ENCODE measurements at regions not wholly inside any gene's neighbourhood (a gene's known extent, or its start where the extent isn't known, plus 50 kb on each side); places are given as distances from the start of the nearest gene placed in this dataset.

- 89% methylated on average over 13 of the region's 13 CpGs for WGBS
- TF ChIP-seq CTCF (IDR thresholded peaks at IDR 0.05; ENCODE audit: low read depth, low read length, missing input control) = no peak
- no peak for TF ChIP-seq FOXA2 (IDR thresholded peaks at IDR 0.05)
- TF ChIP-seq FOXA1 (IDR thresholded peaks at IDR 0.05) = no peak
- TF ChIP-seq REST (IDR thresholded peaks at IDR 0.05) = no peak
- no peak for TF ChIP-seq SP1 (IDR thresholded peaks at IDR 0.05)
- no peak for TF ChIP-seq RXRA (IDR thresholded peaks at IDR 0.05)
- TF ChIP-seq MAX (IDR thresholded peaks at IDR 0.05) = no peak
- no peak for TF ChIP-seq TAF1 (conservative IDR thresholded peaks at IDR 0.05)
- no peak for TF ChIP-seq ATF3 (IDR thresholded peaks at IDR 0.05)
- TF ChIP-seq EGR1 (IDR thresholded peaks at IDR 0.05; ENCODE audit: low read depth in 2 of 2) = no peak
- TF ChIP-seq NR2F2 (IDR thresholded peaks at IDR 0.05) = no peak
- TF ChIP-seq GABPA (IDR thresholded peaks at IDR 0.05 in 1 of 2, conservative IDR thresholded peaks at IDR 0.05 in 1 of 2) = no peak
- TF ChIP-seq HNF4A (conservative IDR thresholded peaks at IDR 0.05) = no peak
- no peak for TF ChIP-seq YY1 (IDR thresholded peaks at IDR 0.05)
- no peaks in the 10 kb centered on the region for H3K9me3 ChIP-seq (ENCODE audit: control insufficient read depth in 4 of 4, low read length in 3 of 4)
- H3K27ac ChIP-seq (ENCODE audit: low read depth in 1 of 2, low read length in 2 of 2) = no peak overlapping the region
- no peaks in the 10 kb centered on the region for H3K27me3 ChIP-seq (ENCODE audit: control insufficient read depth in 4 of 4, insufficient read depth in 4 of 4, low read length in 3 of 4)
- H3K4me1 ChIP-seq (ENCODE audit: control insufficient read depth in 4 of 4, insufficient read depth in 4 of 4, low read length in 3 of 4) = peaks cover 0 to 17% (median 10%) of the 10 kb centered on the region in 4 donors
- DNase-seq (ENCODE audit: low spot score) = no peak
- H3K4me3 ChIP-seq (ENCODE audit: low read depth in 1 of 3, low read length in 3 of 3) = no peak overlapping the region
- no peaks in the 10 kb centered on the region for H3K36me3 ChIP-seq (ENCODE audit: control insufficient read depth in 4 of 4, insufficient read depth in 3 of 4, low read depth in 1 of 4, low read length in 3 of 4)
- no peak overlapping the region for H3K9ac ChIP-seq (ENCODE audit: low read depth in 1 of 2, low read length in 2 of 2)
Observed at GRCh38 chr2:8234757-8235374, 447.0 kb upstream of the ID2 start.

GRCh38 chr2:8235419-8235818 lies 446.4 kb upstream of the ID2 start:
- 98% methylated on average over 1 of the region's 1 CpG for WGBS
- no peak for TF ChIP-seq HNF4A (conservative IDR thresholded peaks at IDR 0.05)
- no peak for TF ChIP-seq EGR1 (IDR thresholded peaks at IDR 0.05; ENCODE audit: low read depth in 2 of 2)
- TF ChIP-seq MAX (IDR thresholded peaks at IDR 0.05) = no peak
- no peak for TF ChIP-seq SP1 (IDR thresholded peaks at IDR 0.05)
- no peak for TF ChIP-seq REST (IDR thresholded peaks at IDR 0.05)
- TF ChIP-seq HNF4G (IDR thresholded peaks at IDR 0.05) = no peak
- TF ChIP-seq TAF1 (conservative IDR thresholded peaks at IDR 0.05) = no peak
- no peak for TF ChIP-seq ATF3 (IDR thresholded peaks at IDR 0.05)
- no peak for TF ChIP-seq GABPA (IDR thresholded peaks at IDR 0.05 in 1 of 2, conservative IDR thresholded peaks at IDR 0.05 in 1 of 2)
- no peak for TF ChIP-seq RXRA (IDR thresholded peaks at IDR 0.05)
- no peak for TF ChIP-seq RAD21 (IDR thresholded peaks at IDR 0.05)
- TF ChIP-seq FOXA1 (IDR thresholded peaks at IDR 0.05) = no peak
- TF ChIP-seq YY1 (IDR thresholded peaks at IDR 0.05) = no peak

More at GRCh38 chr2:8235419-8235818, 446.4 kb upstream of the ID2 start:
- Histone ChIP-seq H3K4me1 (ENCODE audit: control insufficient read depth in 4 of 4, insufficient read depth in 4 of 4, low read length in 3 of 4) (peaks cover 4 to 18% (median 10%) of the 10 kb centered on the region in 4 donors), H3K27me3 (ENCODE audit: control insufficient read depth in 4 of 4, insufficient read depth in 4 of 4, low read length in 3 of 4) (no peaks in the 10 kb centered on the region), H3K9me3 (ENCODE audit: control insufficient read depth in 4 of 4, low read length in 3 of 4) (no peaks in the 10 kb centered on the region), H3K27ac (ENCODE audit: low read depth in 1 of 2, low read length in 2 of 2) (no peak overlapping the region), H3K4me3 (ENCODE audit: low read depth in 1 of 3, low read length in 3 of 3) (no peak overlapping the region), H3K36me3 (ENCODE audit: control insufficient read depth in 4 of 4, insufficient read depth in 3 of 4, low read depth in 1 of 4, low read length in 3 of 4) (no peaks in the 10 kb centered on the region), H3K9ac (ENCODE audit: low read depth in 1 of 2, low read length in 2 of 2) (no peak overlapping the region)
- DNase-seq (ENCODE audit: low spot score) = no peak
